Astrocyte (in vitro differentiated cells and primary cell): ENCODE measurements at regions not wholly inside any gene's neighbourhood (a gene's known extent, or its start where the extent isn't known, plus 50 kb on each side); places are given as distances from the start of the nearest gene placed in this dataset.

Source experiments
- EZH2 ChIP-seq: IDR thresholded peaks from 2 replicates; pipeline ENCODE4 v1.6.1; 2012; ENCODE audit warnings: mild to moderate bottlenecking, low read length, inconsistent platforms; ENCODE audit not compliant: insufficient read depth
- TF ChIP-seq, protein P1 (sequence below): IDR thresholded peaks from 2 replicates; pipeline ENCODE4 v1.5.1; 2011; ENCODE audit warnings: low read depth, mild to moderate bottlenecking, inconsistent platforms, low read length, moderate library complexity; ENCODE audit not compliant: insufficient read depth

DNA sequence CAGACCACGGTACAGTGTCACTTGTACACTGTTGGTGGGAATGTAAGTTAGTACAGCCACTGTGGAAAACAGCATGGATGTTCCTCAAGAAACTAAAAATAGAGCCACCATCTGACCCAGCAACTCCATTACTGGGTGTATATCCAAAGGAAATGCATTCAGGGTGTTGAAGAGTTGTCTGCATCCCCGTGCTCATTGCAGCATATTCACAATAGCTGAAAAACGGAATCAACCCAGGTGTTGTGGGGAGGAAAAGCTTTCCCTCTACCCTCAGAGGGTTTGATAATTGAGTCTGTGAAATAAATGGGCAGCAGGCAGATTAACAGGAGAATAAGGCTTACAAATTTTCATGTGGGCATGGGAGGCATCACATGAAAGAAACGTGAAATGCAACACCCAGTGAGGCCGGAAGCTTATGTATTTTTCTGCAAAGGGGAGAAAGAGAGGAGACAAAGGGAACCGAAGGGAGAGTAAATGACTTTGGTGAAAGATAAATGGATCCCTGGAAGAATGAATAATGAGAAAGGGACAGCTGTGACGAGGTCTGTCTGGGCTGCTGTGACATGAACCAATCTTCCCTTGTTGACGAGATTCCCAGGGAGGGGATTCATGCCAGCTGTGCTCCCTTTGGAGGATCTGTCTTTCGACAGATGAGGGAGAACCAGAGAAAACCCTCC lies 106.2 kb downstream of the KCNJ12 start:
- no peak for TF ChIP-seq EZH2
- TF ChIP-seq, protein P1, sequence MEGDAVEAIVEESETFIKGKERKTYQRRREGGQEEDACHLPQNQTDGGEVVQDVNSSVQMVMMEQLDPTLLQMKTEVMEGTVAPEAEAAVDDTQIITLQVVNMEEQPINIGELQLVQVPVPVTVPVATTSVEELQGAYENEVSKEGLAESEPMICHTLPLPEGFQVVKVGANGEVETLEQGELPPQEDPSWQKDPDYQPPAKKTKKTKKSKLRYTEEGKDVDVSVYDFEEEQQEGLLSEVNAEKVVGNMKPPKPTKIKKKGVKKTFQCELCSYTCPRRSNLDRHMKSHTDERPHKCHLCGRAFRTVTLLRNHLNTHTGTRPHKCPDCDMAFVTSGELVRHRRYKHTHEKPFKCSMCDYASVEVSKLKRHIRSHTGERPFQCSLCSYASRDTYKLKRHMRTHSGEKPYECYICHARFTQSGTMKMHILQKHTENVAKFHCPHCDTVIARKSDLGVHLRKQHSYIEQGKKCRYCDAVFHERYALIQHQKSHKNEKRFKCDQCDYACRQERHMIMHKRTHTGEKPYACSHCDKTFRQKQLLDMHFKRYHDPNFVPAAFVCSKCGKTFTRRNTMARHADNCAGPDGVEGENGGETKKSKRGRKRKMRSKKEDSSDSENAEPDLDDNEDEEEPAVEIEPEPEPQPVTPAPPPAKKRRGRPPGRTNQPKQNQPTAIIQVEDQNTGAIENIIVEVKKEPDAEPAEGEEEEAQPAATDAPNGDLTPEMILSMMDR: no peak
